Stomach (tissue), 8 donors: ENCODE measurements at regions not wholly inside any gene's neighbourhood (a gene's known extent, or its start where the extent isn't known, plus 50 kb on each side); places are given as distances from the start of the nearest gene placed in this dataset.

ENCODE experiments used
- DNase-seq, 2 donors: peaks; one replicate each; pipeline versions ENCODE4 v3.0.0 to v3.0.0-alpha.2; 2013 to 2019
- H3K27ac ChIP-seq, 5 donors: fragments of 200-600 bp in 4 of 5; sonication (generic) in 4 of 5; one replicate each; pipeline ENCODE4 v1.5.1; 2013 to 2019; ENCODE audit warnings: mild to moderate bottlenecking in 1 of 5, moderate library complexity in 1 of 5
- H3K27me3 ChIP-seq, 3 donors: fragments of 200-600 bp; sonication (generic); one replicate each; pipeline ENCODE4 v1.5.1; 2017 to 2019; ENCODE audit warnings: mixed run types in 1 of 3
- H3K36me3 ChIP-seq, 4 donors: fragments of 200-600 bp; sonication (generic); 1 replicate in 3 of 4; 2 replicates in 1 of 4; pipeline ENCODE4 v1.5.1; 2016 to 2019
- H3K4me1 ChIP-seq, 4 donors: fragments of 200-600 bp; sonication (generic); one replicate each; pipeline ENCODE4 v1.5.1; 2016 to 2019
- H3K4me3 ChIP-seq, 4 donors: fragments of 200-600 bp; sonication (generic) in 3 of 4; one replicate each; pipeline ENCODE4 v1.5.1; 2016 to 2019; ENCODE audit warnings: mild to moderate bottlenecking in 1 of 4
- H3K9me3 ChIP-seq, 4 donors: fragments of 200-600 bp; sonication (generic); one replicate each; pipeline ENCODE4 v1.5.1; 2016 to 2019
- EP300 ChIP-seq: sonication (generic); formaldehyde crosslinking; IDR thresholded peaks from one replicate; pipeline ENCODE4 v1.6.1; 2017; ENCODE audit warnings: antibody characterized with exemption
- POLR2A ChIP-seq, 4 donors: fragments of 450-650 bp; IDR thresholded peaks; one replicate each; pipeline ENCODE4 v1.6.1; 2016; ENCODE audit warnings: antibody characterized with exemption in 4 of 4, control low read depth in 2 of 4, mild to moderate bottlenecking in 1 of 4, moderate library complexity in 1 of 4
- POLR2AphosphoS5 ChIP-seq, 3 donors: sonication (generic); formaldehyde crosslinking; IDR thresholded peaks; one replicate each; pipeline ENCODE4 v1.6.1; 2016; ENCODE audit warnings: antibody characterized with exemption in 3 of 3
- WGBS, 5 donors: extraction: QIAGEN DNeasy Blood & Tissue Kit in 3 of 5; methylation state at CpG; one replicate each; pipeline versions ENCODE4 v1.1.5 to v1.1.7; 2013 to 2018; 5-methylcytosine and 5-hydroxymethylcytosine counted together
- intact Hi-C: fragments of 100-400 bp; cut with DNase I; formaldehyde crosslinking; loops from one replicate; pipeline ENCODE4 v1.15.1; 2023; ENCODE audit warnings: low total_unique reads
- TF ChIP-seq, protein P1 (sequence below), 7 experiments: fragments of 450-650 bp in 4 of 7; fragments of 200-600 bp in 3 of 7; sonication (generic) in 3 of 7; IDR thresholded peaks; one replicate each; pipeline ENCODE4 v1.5.1; 2016 to 2019; ENCODE audit warnings: antibody characterized with exemption in 7 of 7, control low read depth in 2 of 7, mild to moderate bottlenecking in 1 of 7
- donor health status: healthy with polysubstance abuse.
- donor health status: Bipolar disorder and iron deficiency.
- donor health status: healthy.

- Histone ChIP-seq H3K36me3 (no peaks in the 10 kb centered on the region), H3K27ac (no peak overlapping the region), H3K4me1 (peaks cover 0 to 13% (median 1%) of the 10 kb centered on the region in 4 donors), H3K4me3 (no peak overlapping the region), H3K9me3 (no peaks in the 10 kb centered on the region), H3K27me3 (no peaks in the 10 kb centered on the region)
- WGBS, 5 donors: 85 to 93% (median 89%) methylated on average over 9 of the region's 9 CpGs
- TF ChIP-seq, protein P1, sequence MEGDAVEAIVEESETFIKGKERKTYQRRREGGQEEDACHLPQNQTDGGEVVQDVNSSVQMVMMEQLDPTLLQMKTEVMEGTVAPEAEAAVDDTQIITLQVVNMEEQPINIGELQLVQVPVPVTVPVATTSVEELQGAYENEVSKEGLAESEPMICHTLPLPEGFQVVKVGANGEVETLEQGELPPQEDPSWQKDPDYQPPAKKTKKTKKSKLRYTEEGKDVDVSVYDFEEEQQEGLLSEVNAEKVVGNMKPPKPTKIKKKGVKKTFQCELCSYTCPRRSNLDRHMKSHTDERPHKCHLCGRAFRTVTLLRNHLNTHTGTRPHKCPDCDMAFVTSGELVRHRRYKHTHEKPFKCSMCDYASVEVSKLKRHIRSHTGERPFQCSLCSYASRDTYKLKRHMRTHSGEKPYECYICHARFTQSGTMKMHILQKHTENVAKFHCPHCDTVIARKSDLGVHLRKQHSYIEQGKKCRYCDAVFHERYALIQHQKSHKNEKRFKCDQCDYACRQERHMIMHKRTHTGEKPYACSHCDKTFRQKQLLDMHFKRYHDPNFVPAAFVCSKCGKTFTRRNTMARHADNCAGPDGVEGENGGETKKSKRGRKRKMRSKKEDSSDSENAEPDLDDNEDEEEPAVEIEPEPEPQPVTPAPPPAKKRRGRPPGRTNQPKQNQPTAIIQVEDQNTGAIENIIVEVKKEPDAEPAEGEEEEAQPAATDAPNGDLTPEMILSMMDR (IDR thresholded peaks at IDR 0.05): no peak
- TF ChIP-seq POLR2AphosphoS5 (IDR thresholded peaks at IDR 0.05) (no peak), EP300 (no peak), POLR2A (IDR thresholded peaks at IDR 0.05) (no peak)
- intact Hi-C loops: no loop called here
- DNase-seq: no peak
Measured at GRCh38 chr5:68428231-68428811, 212.8 kb downstream of the PIK3R1 start.

DNA sequence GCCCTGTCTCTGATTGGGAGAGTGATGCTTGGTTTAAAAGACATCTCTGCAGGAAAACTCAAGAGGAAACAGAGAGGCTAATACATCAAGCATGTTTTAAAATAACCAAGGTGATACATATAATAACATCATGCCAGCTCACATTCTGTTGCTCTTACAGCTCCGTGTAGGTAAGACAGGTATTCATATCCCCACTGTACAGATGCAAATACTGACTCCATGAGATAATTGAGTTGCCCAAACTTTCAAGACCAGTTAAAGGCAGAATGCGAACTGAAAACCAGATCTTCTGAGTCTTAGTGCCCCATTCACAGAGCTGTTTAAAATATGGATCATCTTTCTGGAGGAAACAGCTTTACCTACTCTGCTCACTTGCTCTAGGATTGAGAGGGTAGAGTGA lies 214.0 kb downstream of the PIK3R1 start:
- no peak for DNase-seq
- H3K27ac ChIP-seq: no peak overlapping the region
- WGBS, 5 donors: 90 to 98% (median 94%) methylated on average over 2 of the region's 2 CpGs
- H3K27me3 ChIP-seq: no peaks in the 10 kb centered on the region
- H3K4me1 ChIP-seq: peaks cover 0 to 24% (median 10%) of the 10 kb centered on the region in 4 donors
- no peak overlapping the region for H3K4me3 ChIP-seq
- TF ChIP-seq, protein P1 (IDR thresholded peaks at IDR 0.05): no peak
- TF ChIP-seq POLR2A (IDR thresholded peaks at IDR 0.05) (no peak), POLR2AphosphoS5 (IDR thresholded peaks at IDR 0.05) (no peak), EP300 (no peak)
- no peaks in the 10 kb centered on the region for H3K36me3 ChIP-seq
- H3K9me3 ChIP-seq: no peaks in the 10 kb centered on the region
- intact Hi-C loops: no loop called here

GRCh38 chr5:68430279-68430678 lies 214.7 kb downstream of the PIK3R1 start:
- H3K9me3 ChIP-seq: no peaks in the 10 kb centered on the region
- H3K4me1 ChIP-seq: peaks cover 0 to 22% (median 16%) of the 10 kb centered on the region in 4 donors
- H3K27me3 ChIP-seq: no peaks in the 10 kb centered on the region
- H3K27ac ChIP-seq: no peak overlapping the region
- no peak overlapping the region for H3K4me3 ChIP-seq
- no peaks in the 10 kb centered on the region for H3K36me3 ChIP-seq
- intact Hi-C loops: no loop called here
- no peak for TF ChIP-seq EP300
- TF ChIP-seq, protein P1 (IDR thresholded peaks at IDR 0.05): no peak
- TF ChIP-seq POLR2AphosphoS5 (IDR thresholded peaks at IDR 0.05): no peak
- TF ChIP-seq POLR2A (IDR thresholded peaks at IDR 0.05): no peak
- WGBS, 5 donors: 59 to 87% (median 77%) methylated on average over 1 of the region's 1 CpG
- DNase-seq: no peak

GRCh38 chr5:68431186-68431585 lies 215.6 kb downstream of the PIK3R1 start:
- DNase-seq: no peak
- TF ChIP-seq EP300: no peak
- no peak for TF ChIP-seq POLR2A (IDR thresholded peaks at IDR 0.05)
- TF ChIP-seq, protein P1 (IDR thresholded peaks at IDR 0.05): no peak
- TF ChIP-seq POLR2AphosphoS5 (IDR thresholded peaks at IDR 0.05): no peak
- no peaks in the 10 kb centered on the region for H3K9me3 ChIP-seq
- H3K4me3 ChIP-seq: no peak overlapping the region
- H3K27ac ChIP-seq: no peak overlapping the region
- H3K36me3 ChIP-seq: no peaks in the 10 kb centered on the region
- no peaks in the 10 kb centered on the region for H3K27me3 ChIP-seq
- H3K4me1 ChIP-seq: peaks cover 0 to 21% (median 15%) of the 10 kb centered on the region in 4 donors
- intact Hi-C loops: no loop called here
- WGBS, 5 donors: 84 to 100% (median 96%) methylated on average over 1 of the region's 1 CpG
